ENCODE measurements at regions not wholly inside any gene's neighbourhood (a gene's known extent, or its start where the extent isn't known, plus 50 kb on each side); places are given as distances from the start of the nearest gene placed in this dataset.
"Not testable (repeated sequence)": the region's sequence is repeated elsewhere in the genome, so short reads cannot be mapped to it uniquely, and the experiment has no call there.

DNA sequence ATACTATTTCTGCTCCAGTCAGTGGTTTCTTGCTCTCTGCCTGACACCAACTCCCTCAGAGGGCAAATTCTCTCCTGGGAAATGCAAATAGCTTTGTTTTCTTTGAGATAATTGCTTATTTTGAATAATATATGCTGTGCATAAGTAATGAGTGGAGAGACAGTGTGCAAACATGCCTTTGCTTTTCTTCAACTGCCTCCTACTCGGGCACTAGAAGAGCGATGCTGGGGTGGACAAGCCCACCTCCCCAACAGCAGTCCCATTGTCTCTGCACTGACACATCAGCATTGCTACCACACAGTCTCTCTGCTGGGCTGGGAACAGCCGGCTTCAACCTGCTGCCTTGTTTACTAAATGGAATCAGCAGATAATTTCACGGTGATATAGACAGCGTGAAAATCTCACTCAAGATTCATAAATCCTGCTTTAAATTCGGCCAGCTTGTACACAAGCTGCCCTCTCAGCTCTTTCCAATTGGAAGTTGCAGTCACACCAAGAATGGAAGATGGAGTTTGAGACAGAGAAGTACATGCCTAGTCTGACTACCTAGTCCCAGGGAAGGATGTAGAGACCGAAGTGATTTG is 694.5 kb downstream of the TDRD15 start:
- DNase-seq (ENCODE audit: extremely low read depth, low read depth, low spot score): no peak

DNA sequence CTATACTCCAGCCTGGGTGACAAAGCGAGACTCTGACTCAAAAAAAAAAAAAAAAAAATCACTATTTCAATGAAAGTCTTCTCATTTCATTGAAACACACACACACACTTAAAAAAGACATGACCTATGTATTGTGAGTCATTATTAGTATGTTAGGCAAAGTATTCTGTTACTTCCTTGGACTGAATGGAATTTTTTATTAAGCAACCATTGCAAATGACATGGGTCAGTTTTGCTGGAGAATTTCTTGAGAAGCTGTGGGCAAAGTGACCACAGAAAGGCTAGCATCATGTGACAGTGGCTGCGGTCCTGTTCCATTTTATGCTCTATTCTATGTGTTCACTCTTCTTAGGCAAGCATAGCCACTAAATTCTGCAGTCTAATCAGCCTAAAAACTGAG is 695.7 kb downstream of the TDRD15 start:
- DNase-seq (ENCODE audit: extremely low read depth, low read depth, low spot score): no peak

DNA sequence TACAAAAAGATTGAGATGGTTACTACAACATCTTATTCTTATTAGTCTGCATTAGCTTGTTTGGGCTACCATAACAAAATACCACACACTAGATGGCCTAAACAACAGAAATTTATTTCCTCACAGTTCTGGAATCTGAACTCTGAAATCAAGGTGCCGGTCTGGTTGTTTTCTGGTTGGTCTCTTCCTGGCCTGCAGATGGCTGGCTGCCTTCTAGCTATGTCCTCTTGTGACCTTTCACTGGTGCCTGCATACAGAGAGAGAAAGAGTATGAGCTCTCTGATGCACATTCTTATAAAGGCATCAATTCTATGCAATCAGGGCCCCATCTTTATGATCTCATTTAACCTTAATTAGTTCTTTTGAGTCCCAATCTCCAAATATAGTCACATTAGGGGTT is 696.5 kb downstream of the TDRD15 start:
- DNase-seq (ENCODE audit: extremely low read depth, low read depth, low spot score): no peak

DNA sequence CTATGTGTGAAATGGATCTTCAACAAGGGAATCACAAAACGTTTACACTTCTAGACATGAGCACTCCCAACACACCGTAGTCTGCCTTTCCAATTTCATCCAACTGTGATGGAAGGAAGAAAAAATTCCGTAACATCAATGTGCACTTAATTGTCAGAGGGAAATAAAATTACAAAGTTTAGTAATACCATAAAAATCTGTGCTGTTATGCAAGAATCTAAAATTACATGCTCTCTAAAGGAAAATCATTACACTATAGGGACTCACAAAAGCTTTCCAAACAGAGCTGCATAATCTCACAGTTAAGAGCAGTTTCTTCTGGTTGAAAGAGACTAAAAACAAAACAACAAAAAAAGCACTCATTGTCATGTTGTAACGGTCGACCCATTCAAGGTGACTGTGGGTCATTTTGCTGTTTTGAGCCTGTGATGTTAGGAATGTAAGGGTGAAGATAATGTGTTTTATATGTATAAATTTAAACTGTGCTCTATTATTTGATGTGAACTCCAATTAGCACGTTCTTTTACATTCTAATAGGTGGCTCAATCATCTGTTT is 698.0 kb downstream of the TDRD15 start:
- no peak for DNase-seq (ENCODE audit: extremely low read depth, low read depth, low spot score)

DNA sequence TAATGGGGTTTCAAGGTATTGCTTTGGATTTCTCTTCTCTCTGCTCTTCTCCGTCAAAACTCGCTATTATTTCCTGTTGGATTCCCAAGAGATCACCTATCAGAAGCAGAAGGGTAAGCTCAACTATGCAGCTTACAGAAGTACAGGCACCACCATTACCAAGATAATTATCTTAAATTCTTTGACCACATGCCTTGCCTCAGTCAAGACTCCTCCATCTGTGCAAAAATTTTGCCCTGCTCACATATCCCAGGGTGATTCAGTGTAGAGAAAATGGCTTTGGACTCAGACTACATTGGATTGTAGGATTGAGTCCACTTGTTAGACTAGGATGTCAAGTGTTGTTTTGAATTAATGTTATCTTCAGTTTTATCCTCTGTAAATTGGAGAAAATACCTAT is 698.7 kb downstream of the TDRD15 start:
- DNase-seq (ENCODE audit: extremely low read depth, low read depth, low spot score): no peak

DNA sequence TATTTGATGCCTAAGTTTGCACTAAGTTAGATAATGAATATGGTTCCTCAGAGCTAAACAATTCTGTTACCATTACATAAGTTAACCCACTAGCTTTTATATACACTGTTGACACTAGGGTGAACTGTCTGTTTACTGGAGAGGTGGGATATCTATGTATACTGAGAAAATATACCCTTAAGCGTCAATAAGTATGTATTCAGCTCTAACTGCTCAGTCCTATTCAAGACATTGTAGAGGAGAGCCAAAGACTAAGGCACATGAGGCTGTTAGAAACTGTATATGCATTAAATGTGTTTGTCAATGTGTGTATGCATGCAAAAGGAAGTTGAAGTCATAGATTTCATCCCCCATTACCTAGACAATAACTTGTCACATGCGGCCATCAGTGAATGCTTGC is 710.0 kb downstream of the TDRD15 start:
- DNase-seq (ENCODE audit: extremely low read depth, low read depth, low spot score): no peak

DNA sequence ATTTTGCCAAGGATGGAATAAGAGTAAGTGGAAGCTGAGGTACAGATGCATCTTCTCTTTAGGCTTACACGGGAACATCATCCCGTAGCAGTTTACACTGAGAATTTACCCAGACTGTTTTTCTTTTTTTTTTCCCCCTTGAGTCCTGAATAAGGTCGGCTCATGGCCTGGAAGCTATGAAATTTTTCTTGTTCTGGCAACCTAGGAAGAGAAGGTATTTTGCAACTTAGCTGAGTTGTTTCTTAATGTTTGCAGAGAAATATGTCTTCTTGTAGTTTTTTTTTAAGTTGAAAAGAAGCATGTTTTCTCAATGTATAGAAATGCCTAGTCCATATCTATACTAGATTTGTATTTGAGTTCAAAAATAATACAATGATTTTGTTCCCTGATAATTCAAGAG is 712.5 kb downstream of the TDRD15 start:
- DNase-seq (ENCODE audit: extremely low read depth, low read depth, low spot score): no peak

DNA sequence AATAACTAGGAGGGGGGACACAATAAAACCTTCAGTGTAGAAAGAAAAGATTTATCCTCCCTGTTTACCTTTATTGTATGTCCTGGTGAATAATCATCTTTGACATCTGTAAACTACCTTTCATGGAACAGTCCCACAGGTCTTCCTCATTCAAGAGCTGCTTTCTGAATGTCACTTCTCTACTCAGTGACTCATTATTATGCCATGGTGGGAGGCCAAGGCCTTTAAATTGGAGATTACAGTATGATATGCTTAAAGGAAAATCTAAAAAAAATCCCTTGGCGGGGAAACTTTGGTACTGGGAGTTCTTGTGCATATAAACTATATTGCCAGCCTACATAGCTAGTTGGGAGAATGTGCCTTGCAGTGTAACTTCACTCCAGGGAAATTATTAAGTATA is 713.0 kb downstream of the TDRD15 start:
- no peak for DNase-seq (ENCODE audit: extremely low read depth, low read depth, low spot score)

DNA sequence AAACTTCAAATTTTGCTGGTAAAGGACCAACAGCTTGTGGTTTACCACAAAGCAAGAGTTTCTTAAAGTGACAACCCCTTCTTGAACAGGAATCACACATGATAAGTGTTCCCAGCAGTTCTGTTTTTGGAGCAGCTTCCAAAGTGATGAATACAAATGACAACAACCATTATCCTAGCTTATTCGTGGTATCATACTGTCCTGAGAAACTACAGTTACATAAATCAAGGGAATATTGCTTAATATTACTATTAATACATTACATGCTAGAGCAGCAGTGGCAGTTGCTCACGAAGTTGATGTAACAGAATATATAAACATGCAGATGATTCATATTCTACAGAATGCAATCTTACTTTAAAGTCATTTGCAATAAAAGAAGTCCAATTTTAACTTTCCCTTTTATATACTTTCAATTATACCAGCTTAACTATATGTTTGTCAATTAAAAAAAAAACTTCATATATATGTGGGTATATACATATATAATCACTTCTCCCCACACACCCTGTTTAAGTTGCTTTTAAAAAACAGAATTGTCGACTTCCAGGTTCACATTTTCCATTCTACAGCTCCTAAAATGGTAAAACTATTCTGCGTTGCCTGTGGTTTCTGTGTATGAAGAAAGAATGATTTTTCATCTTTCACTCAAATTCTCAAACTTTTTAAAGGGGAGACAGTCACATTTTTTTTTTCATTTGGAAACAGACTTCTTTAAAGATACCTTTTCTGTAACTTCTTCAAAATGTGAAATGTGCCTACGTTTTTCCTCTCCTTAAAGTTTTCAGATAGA is 713.6 kb downstream of the TDRD15 start:
- no peak for DNase-seq (ENCODE audit: extremely low read depth, low read depth, low spot score)

DNA sequence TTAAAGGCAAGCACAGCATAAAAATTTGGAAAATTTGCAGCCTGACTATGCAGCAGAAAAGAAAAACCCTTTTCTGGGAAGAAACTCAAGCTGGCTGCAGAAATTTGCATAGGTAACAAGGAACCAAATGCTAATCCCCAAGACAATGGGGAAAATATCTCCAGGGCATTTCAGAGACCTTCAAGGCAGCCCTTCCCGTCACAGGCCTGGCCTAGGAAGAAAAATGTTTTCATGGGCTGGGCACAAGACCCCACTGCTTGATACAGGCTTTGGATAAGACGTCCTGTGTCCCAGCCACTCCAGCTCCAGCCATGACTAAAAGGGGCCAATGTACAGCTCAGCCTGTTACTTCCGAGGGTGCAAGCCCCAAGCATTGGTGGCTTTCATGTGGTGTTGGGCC is 717.6 kb downstream of the TDRD15 start:
- no peak for DNase-seq (ENCODE audit: extremely low read depth, low read depth, low spot score)

DNA sequence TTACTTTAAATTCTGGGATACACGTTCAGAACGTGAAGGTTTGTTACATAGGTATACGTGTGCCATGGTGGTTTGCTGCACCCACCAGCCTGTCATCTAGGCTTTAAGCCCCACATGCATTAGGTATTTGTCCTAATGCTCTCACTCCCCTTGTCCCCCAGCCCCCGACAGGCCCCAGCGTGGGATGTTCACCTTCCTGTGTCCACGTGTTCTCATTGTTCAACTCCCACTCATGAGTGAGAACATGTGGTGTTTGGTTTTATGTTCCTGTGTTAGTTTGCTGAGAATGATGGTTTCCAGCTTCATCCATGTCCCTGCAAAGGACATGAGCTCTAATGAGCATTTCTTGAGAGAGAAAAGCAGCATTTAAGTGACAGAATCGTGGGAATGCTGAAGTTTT is 726.6 kb downstream of the TDRD15 start:
- DNase-seq (ENCODE audit: extremely low read depth, low read depth, low spot score): not testable (repeated sequence)

DNA sequence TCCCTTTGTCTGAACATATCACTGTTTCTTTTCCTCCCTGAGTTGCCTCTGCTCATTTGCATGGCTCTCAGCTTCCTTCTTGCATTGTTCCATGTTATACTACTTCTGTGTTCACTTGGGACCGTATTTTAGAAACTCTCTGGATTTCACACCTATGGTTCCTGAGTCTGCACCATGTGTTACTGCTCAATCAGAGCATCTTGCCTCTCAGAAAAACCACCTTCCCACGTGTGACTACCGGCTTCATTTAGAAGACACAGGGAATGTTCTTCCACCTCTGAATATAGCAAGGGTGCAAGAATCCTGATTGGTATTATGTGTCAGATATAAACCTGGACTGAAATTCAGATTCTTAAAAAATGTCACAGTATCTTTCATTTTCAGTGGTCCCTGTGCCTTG is 731.2 kb downstream of the TDRD15 start:
- no peak for DNase-seq (ENCODE audit: extremely low read depth, low read depth, low spot score)

DNA sequence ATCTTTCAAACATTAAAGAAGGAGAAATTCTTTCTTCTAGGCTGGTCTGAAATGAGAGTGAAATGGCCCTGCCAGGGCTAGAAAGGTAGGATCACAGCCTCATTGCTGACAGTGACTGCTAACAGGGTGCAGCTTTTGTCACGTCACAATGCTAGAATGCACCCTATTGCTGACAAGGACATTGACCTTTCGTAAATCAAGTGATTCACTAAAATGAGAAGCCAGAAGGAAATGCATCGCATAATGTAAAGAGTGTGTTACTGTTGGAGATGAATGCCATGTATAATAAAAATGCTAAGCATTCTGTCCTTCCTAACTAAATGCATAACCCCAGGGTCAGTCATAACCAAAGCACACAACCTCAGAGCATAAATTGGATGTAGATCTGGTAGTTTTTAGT is 732.9 kb downstream of the TDRD15 start:
- no peak for DNase-seq (ENCODE audit: extremely low read depth, low read depth, low spot score)

DNA sequence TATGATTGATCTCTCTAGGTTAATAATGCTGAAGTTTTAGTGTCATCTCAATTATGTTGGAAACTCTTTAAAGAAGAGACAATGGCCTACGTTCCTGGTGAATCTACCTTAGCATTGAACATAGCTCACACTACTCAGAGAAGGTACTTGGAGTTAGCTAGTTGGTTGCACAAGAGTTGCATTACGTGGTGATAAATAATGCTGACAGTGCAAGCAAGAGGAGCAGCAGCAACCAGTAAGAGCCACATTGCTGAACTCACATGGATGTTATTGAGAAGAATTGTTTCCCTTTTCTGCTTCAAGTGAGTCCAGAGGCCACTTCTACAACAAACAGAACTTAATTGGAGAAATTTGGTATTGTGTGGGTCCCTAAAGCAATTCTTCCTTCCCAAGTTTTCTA is 737.1 kb downstream of the TDRD15 start:
- no peak for DNase-seq (ENCODE audit: extremely low read depth, low read depth, low spot score)

DNA sequence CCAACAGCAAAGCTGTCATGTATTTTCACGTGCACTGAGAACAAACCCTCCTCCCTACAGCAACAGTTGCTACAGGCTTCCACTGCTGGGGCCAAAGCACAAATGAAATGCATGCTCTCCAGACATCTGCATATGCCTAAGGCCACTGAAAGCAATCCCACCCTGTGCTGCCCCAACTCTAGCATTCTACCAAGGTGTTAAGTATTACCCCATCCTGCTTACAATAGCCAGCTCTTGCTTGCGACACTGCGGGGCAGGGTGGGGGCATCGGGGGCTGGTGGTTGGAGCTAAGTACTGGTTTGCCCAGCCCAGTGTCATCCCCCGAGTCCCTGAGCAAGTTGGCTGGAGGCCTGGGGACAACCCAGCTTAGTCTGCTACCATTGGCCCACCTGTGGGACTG is 742.5 kb downstream of the TDRD15 start:
- no peak for DNase-seq (ENCODE audit: extremely low read depth, low read depth, low spot score)

DNA sequence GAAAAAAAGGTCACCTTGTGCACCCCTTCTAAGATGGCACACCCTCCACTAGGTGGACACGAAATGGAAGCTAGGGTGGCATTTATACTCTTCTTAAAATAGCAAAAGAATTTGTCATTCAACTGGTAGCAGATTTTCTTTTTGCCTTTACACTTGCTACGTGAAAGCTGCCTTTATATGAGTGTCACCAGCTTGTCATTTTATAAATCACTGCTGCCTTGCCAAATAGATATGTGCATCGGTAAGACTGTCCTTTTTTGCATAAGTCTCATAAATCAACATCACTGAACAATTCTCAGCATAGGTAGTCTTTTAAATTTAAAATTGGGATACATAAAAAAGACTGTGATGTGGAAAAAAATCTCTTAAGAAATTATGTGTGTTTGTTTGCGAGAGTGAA is 764.1 kb downstream of the TDRD15 start:
- no peak for DNase-seq (ENCODE audit: extremely low read depth, low read depth, low spot score)

DNA sequence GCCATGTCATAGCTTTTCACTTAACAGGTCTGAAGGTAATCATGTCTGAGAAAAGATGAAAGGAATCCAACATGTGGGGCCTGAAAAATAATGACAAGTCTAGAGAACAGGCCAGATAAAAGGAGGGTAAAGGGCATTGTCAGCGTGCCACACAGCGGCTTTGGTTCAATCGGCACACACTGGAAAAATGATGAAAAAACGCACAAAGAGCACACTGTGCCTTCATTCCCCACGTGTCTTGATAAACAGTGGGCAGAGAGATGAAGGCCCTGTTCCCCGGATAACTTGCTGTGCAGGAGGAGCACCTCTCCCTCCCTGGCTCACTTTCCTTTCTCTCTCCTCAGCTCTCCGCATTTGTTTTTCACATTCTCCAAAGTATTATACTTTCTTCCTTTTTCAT is 766.3 kb downstream of the TDRD15 start:
- DNase-seq (ENCODE audit: extremely low read depth, low read depth, low spot score): no peak

DNA sequence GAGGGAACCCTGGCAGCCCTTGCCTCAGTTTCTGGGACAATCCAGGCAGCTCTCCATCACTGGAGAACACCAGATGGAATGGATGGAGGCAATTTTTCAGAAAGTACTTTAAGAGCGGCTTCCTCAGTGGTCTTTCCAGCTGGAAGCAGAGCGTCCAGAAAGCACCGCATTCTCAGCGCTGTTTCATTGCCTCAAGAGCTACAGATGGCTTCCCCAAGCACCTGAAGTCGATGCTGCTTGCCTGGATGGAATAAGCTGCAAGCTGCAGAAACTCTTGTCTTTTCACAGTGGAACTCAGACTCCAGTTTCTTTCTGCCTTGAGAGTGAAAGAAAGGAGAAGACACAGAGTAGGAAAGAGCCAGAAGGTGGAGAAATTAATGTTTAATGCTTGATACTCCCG is 766.9 kb downstream of the TDRD15 start:
- DNase-seq (ENCODE audit: extremely low read depth, low read depth, low spot score): no peak

DNA sequence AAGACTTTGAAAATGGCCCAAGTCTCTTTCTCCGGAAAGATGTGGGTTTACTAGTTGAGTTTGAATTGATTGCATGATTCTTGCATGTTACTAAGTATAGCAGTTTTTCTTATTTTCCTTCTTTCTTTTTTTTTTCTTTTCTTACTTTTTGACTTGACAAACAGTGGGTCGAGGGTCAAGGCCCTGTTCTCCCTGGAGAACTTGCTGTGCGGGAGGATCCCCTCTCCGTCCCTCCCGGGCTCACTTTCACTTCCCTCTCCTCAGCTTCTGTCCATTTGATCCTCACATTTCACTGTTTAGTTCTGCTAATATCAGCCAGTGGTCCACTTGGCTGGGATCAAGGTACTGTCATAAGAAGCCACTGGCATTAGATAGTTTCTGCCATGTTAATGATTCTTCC is 767.4 kb downstream of the TDRD15 start:
- DNase-seq (ENCODE audit: extremely low read depth, low read depth, low spot score): no peak

DNA sequence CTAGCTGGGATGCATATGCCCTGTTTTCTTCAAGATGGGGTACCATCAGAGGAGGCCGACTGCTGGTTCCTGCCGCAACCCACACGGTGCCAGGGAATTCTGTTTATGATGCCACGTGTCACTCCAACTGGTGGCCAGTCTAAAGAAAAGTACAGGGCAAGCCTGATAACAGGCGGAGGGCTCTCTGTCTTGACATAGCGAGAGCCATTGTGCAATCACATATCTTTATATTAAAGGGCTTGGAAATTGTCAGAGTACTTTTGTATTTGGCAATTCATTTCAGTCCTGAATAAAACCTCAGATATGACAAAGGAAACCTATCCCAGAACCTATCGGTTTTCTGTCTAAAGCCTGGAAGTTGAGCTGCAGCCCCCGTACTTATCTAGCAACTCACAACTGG is 768.4 kb downstream of the TDRD15 start:
- DNase-seq (ENCODE audit: extremely low read depth, low read depth, low spot score): no peak

DNA sequence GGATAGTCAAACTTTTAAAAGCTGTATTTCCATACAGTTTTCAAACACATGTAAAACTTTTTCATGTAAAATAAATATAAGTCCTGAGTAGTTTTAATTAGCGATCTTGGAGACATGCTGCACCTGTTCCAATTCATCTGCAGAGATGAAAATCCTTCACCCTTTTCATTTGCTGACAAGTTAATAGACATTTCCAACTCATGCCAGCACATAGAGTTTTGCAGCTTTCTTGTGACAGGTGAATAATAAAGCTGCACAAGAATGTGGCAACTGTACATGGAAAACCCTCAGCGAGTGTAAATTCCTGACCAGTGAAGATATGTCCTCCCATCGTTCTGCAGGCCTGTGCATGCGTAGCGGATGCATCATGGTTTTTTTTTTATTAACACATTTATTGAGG is 771.4 kb downstream of the TDRD15 start:
- no peak for DNase-seq (ENCODE audit: extremely low read depth, low read depth, low spot score)

DNA sequence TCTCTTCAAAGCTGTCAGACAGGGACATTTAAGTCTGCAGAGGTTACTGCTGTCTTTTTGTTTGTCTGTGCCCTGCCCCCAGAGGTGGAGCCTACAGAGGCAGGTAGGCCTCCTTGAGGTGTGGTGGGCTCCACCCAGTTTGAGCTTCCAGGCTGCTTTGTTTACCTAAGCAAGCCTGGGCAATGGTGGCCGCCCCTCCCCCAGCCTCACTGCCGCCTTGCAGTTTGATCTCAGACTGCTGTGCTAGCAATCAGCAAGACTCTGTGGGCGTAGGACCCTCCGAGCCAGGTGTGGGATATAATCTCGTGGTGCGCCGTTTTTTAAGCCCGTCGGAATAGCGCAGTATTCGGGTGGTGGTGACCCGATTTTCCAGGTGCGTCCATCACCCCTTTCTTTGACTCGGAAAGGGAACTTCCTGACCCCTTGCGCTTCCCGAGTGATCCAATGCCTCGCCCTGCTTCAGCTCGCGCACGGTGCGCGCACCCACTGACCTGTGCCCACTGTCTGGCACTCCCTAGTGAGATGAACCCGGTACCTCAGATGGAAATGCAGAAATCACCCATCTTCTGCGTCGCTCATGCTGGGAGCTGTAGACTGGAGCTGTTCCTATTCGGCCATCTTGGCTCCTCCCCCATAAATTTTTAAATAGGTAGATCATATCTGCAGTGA is 785.1 kb downstream of the TDRD15 start:
- not testable (repeated sequence) for DNase-seq (ENCODE audit: extremely low read depth, low read depth, low spot score)

Measured in glomerular endothelial cell (primary cell).